GM19372 (cell line): ENCODE measurements at regions not wholly inside any gene's neighbourhood (a gene's known extent, or its start where the extent isn't known, plus 50 kb on each side); places are given as distances from the start of the nearest gene placed in this dataset.

Source experiments
- ATAC-seq: cut with Tn5 transposase; IDR thresholded peaks from one replicate; pipeline ENCODE4 v1.9.1; 2021; ENCODE audit warnings: mild to moderate bottlenecking, low read depth, moderate library complexity; ENCODE audit not compliant: unreplicated experiment

DNA sequence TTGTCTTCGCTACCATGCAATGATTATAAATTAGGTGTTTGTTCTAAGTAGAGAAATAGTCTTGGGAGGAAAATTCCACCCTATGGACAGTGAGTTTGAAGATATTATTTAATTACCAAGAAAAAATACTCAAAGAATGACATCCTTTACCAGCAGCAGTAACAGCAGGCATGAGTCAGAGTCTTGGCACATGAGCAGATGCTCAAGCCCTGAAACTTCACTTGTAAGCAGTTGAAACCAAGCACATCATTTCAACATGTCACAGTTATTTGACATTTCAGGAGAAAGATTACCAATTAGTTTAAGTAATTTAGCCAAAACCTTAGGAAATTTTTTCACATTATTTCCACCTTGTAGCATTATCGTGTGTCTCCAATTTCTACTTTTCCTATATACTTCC lies 99.2 kb downstream of the C12orf50 start:
- ATAC-seq, result no peak

GRCh38 chr12:87929346-87929745 lies 99.9 kb downstream of the C12orf50 start:
- ATAC-seq, result no peak

DNA sequence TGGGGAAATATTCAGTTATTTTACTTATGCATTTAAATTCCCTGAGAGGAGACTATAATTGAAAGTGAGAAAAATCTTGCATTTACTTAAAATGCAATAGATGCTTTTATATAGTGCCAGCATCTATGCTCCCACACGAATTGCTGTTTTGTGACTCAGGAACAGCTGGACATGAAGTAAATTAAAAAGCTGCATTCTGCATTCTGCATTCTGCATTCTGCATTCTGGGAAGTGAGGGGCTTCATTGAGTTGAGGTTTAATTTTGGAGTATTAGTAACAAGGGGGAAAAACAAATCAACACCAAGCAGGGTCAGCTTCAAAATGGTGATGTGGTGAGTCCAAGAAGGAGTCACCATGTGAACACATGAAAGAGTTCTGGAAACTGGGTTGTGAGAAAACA lies 101.2 kb downstream of the C12orf50 start:
- ATAC-seq, result no peak

DNA sequence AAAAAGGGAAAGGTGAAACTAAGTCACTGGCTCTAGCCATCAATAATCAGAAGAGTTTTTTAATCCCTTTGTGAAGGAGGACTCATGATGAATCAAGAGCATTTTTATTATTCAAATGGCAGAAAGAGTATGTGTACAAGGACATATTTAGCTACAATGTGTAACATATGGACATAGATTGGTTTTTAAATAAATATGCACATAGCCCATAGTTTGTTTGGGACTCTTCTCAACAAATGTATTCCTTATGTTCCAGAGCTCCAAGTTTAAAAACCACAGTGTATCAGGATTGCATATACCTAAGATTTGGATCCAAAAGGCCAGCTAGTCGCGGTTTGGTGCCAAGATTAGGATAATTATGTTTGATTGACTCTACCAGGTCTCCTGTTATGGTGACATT lies 104.2 kb downstream of the C12orf50 start:
- ATAC-seq, result no peak

DNA sequence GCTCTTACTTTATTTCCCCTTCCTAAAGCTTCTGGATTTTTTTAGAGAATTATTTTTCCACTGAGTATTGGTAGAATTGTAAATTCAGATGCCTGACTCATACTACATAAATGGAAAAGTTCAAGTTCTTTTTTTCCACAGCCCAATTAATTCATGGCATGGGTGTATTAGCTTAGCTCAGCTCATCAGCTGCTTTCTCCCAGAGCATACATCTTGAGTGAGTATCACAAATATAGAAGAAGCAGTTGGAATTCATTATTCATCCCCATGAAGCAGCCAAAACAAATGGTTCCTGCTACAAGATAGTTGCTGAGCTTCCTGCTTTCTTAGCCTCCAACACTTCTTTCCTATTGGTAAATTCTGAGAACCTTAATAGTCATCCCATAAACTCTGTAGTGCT lies 105.1 kb downstream of the C12orf50 start:
- ATAC-seq, result no peak

DNA sequence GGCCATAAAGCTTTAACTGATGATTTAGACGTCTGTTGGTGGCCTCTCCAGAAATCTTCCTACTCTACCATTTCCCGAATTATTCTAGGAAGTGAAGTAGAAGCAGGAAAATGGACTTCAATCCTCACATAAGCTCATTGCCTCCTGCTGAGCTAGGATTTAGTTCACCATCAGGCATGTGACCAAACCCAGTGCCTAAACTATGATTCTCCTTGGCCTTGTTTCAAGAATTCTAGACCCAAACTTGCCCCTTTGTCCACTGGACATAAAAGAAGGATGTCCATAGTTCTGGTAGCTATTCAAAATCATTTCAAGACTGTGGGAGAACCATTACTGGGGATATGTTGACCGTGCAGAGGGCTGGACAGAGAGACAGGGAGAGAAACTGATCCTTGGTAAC lies 105.8 kb downstream of the C12orf50 start:
- no peak for ATAC-seq

- ATAC-seq, result no peak
Observed at GRCh38 chr12:87922736-87923135, 106.5 kb downstream of the C12orf50 start.

GRCh38 chr12:87921621-87922020 lies 107.6 kb downstream of the C12orf50 start:
- ATAC-seq, result no peak

GRCh38 chr12:87920139-87920538 lies 109.1 kb downstream of the C12orf50 start:
- ATAC-seq, result no peak

DNA sequence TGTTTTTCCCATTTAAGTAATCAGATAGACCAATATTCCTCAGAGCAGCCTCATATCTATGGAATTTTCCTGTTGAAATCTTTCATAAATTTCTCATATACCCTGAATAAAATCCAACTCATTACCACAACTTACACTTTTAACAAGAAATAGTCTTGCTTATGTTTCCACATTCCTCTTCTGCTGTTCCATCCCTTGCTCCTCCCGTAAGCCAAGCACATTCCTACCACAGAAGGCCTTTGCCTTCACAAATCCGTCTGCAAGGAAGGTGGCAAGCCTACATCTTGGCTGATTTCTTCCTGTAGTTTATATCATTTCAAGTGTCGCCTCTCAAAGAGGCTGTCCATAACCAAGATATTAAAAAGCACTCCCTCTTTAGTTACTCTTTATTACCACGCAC lies 127.7 kb downstream of the C12orf50 start:
- no peak for ATAC-seq

DNA sequence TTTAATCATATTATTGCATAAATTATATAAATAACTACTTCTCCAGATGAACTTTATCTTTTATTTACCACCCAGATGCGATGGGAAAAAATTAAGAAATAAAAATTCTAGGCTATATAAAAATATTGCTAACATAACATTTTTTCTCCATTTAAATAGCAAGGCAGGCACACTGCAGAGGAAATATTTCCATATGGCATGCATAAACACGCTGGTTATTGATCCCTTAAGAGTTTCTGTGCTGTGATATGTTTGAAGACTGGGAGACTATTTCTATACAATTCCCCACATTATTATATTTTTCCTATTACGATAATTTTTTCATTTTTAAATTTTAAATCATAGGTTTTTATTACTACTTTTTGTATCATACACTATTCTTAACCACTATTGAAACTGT lies 131.5 kb downstream of the C12orf50 start:
- no peak for ATAC-seq

DNA sequence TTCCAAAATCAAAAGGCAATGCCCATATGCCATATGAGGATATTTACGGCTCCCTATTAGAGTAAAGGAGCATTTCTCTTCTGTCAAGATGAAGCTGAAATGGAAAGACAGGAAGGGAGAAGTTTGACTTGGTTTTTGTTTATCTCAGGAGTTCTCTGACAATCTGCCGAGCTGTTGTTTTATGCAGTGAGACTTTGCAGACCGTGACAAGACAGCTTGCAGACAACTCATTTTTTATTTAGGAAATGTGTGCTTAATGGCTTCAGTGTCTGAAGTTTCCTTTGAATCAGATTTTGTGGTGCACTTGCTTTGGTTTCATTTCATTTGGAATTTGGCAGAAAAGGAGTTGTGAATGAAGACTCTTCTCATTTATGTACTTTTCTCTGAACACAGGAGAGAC lies 145.4 kb downstream of the C12orf50 start:
- no peak for ATAC-seq

- ATAC-seq, result no peak
Observed at GRCh38 chr12:87879141-87879540, 150.1 kb downstream of the C12orf50 start.

GRCh38 chr12:87870493-87871460 lies 158.4 kb downstream of the C12orf50 start:
- no peak for ATAC-seq

DNA sequence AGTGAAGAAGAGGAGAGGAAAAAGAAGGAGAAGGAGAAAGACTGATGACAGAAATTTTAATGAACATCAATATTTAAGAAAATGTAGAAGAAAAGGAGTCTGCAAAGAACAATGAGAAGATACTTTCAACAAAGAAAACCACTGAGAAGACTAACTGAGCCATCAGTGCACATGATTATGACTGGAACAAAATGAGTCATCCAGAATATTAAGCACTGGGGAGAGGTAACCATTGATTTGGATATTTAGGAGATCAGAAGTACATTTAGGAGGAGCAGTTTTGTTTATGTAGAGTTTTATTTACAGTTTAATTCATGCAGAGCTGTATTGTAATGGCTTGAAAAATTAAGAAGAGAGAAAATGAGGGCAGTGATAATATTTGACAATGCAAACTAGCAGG lies 159.1 kb downstream of the C12orf50 start:
- ATAC-seq, result no peak

GRCh38 chr12:87866578-87867292 lies 162.5 kb downstream of the C12orf50 start:
- no peak for ATAC-seq

- ATAC-seq, result no peak
Observed at GRCh38 chr12:87861791-87862190, 167.4 kb downstream of the C12orf50 start.

DNA sequence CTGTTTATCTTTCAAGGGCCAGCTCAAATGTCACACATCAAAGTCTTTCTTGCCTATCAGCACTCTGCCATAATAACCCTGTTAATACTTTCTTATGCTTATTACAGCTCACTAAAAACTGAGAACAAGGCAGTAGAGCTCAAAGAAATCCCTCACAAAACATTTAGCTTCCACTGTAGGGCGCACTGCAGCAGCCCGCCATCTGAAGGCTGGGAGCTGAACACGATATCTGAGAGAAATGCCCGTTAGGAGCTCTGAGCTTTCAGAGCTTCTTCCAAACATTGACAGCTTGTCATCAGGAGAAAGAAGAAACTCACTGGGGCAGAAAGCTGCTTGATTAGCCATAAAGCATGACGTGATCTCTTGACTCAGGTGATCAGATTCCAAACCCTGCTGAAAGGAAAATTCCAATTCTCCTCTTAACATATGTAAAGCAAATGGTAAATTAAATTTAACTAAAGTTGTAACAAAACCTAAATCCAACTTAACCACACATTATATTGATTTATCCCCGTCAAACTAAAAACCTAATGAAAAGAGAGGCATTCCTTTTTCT lies 175.7 kb downstream of the C12orf50 start:
- no peak for ATAC-seq

- no peak for ATAC-seq
Observed at GRCh38 chr12:87849074-87849473, 180.1 kb downstream of the C12orf50 start.

GRCh38 chr12:87848248-87848868 lies 180.8 kb downstream of the C12orf50 start:
- ATAC-seq, result peak; percentile 81

DNA sequence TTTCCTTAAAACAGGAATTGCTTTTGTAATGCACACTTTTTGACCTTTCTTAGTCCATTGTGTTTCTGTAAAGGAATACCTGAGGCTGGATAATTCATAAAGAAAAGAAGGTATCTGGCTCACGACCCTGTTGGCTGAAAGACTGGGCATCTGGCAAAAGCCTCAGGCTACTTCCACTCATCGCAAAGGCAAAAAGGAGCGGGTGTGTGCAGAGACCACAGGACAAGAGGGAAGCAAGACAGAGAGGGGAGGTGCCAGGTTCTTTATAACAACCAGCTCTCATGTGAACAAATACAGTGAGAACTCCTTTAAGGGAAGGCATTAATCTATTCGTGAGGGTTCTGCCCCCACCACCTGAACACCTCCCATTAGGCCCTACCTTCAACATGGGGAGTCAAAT lies 182.1 kb downstream of the C12orf50 start:
- no peak for ATAC-seq
